ENCODE measurements at regions not wholly inside any gene's neighbourhood (a gene's known extent, or its start where the extent isn't known, plus 50 kb on each side); places are given as distances from the start of the nearest gene placed in this dataset.
"Not testable (repeated sequence)": the region's sequence is repeated elsewhere in the genome, so short reads cannot be mapped to it uniquely, and the experiment has no call there.

- FAIRE-seq, result no peak
Measured at GRCh38 chr4:123233136-123233768, 163.3 kb upstream of the SPRY1 start.

GRCh38 chr4:123234955-123235354 is 161.6 kb upstream of the SPRY1 start:
- no peak for FAIRE-seq

- no peak for FAIRE-seq
Measured at GRCh38 chr4:123235431-123235830, 161.2 kb upstream of the SPRY1 start.

GRCh38 chr4:123236606-123237005 is 160.0 kb upstream of the SPRY1 start:
- no peak for FAIRE-seq

- FAIRE-seq, result not testable (repeated sequence)
Measured at GRCh38 chr4:123240286-123240685, 156.3 kb upstream of the SPRY1 start.

- FAIRE-seq, result not testable (repeated sequence)
Measured at GRCh38 chr4:123243220-123243619, 153.4 kb upstream of the SPRY1 start.

GRCh38 chr4:123244137-123244536 is 152.5 kb upstream of the SPRY1 start:
- FAIRE-seq, result no peak

GRCh38 chr4:123246085-123246484 is 150.5 kb upstream of the SPRY1 start:
- no peak for FAIRE-seq

GRCh38 chr4:123248085-123248659 is 148.4 kb upstream of the SPRY1 start:
- FAIRE-seq, result no peak

GRCh38 chr4:123249821-123250220 is 146.8 kb upstream of the SPRY1 start:
- FAIRE-seq, result no peak

GRCh38 chr4:123250843-123251242 is 145.8 kb upstream of the SPRY1 start:
- FAIRE-seq, result no peak

- no peak for FAIRE-seq
Measured at GRCh38 chr4:123255971-123256370, 140.6 kb upstream of the SPRY1 start.

GRCh38 chr4:123256901-123257300 is 139.7 kb upstream of the SPRY1 start:
- FAIRE-seq, result no peak

- no peak for FAIRE-seq
Measured at GRCh38 chr4:123257591-123257990, 139.0 kb upstream of the SPRY1 start.

GRCh38 chr4:123259676-123260646 is 136.6 kb upstream of the SPRY1 start:
- no peak for FAIRE-seq

- FAIRE-seq, result no peak
Measured at GRCh38 chr4:123260653-123261052, 135.9 kb upstream of the SPRY1 start.

- no peak for FAIRE-seq
Measured at GRCh38 chr4:123262080-123262479, 134.5 kb upstream of the SPRY1 start.

- FAIRE-seq, result no peak
Measured at GRCh38 chr4:123265443-123265842, 131.2 kb upstream of the SPRY1 start.

- FAIRE-seq, result no peak
Measured at GRCh38 chr4:123266221-123266620, 130.4 kb upstream of the SPRY1 start.

- FAIRE-seq, result no peak
Measured at GRCh38 chr4:123278755-123279154, 117.8 kb upstream of the SPRY1 start.

GRCh38 chr4:123283371-123283895 is 113.2 kb upstream of the SPRY1 start:
- no peak for FAIRE-seq

GRCh38 chr4:123284168-123284567 is 112.4 kb upstream of the SPRY1 start:
- no peak for FAIRE-seq

GRCh38 chr4:123286903-123287466 is 109.6 kb upstream of the SPRY1 start:
- FAIRE-seq, result no peak
